ENCODE measurements at regions not wholly inside any gene's neighbourhood (a gene's known extent, or its start where the extent isn't known, plus 50 kb on each side); places are given as distances from the start of the nearest gene placed in this dataset.

- TF ChIP-seq, protein P1, sequence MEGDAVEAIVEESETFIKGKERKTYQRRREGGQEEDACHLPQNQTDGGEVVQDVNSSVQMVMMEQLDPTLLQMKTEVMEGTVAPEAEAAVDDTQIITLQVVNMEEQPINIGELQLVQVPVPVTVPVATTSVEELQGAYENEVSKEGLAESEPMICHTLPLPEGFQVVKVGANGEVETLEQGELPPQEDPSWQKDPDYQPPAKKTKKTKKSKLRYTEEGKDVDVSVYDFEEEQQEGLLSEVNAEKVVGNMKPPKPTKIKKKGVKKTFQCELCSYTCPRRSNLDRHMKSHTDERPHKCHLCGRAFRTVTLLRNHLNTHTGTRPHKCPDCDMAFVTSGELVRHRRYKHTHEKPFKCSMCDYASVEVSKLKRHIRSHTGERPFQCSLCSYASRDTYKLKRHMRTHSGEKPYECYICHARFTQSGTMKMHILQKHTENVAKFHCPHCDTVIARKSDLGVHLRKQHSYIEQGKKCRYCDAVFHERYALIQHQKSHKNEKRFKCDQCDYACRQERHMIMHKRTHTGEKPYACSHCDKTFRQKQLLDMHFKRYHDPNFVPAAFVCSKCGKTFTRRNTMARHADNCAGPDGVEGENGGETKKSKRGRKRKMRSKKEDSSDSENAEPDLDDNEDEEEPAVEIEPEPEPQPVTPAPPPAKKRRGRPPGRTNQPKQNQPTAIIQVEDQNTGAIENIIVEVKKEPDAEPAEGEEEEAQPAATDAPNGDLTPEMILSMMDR (IDR thresholded peaks at IDR 0.05), result no peak
- no peak for TF ChIP-seq POLR2A (IDR thresholded peaks at IDR 0.05)
These were observed 567.7 kb upstream of the RGS18 start for GRCh38 chr1:191590578-191590977.
